Coronary artery (tissue), 2 donors: ENCODE measurements at regions not wholly inside any gene's neighbourhood (a gene's known extent, or its start where the extent isn't known, plus 50 kb on each side); places are given as distances from the start of the nearest gene placed in this dataset.
"Not testable (repeated sequence)": the region's sequence is repeated elsewhere in the genome, so short reads cannot be mapped to it uniquely, and the experiment has no call there.

Experiments
- DNase-seq: peaks from one replicate; pipeline ENCODE4 v3.0.0-alpha.2; 2017; ENCODE audit warnings: low spot score
- H3K27ac ChIP-seq, 2 donors: fragments of 200-600 bp; sonication (generic); one replicate each; pipeline ENCODE4 v1.5.1; 2016 to 2019
- H3K4me3 ChIP-seq: fragments of 200-600 bp; sonication (generic); 2 replicates; pipeline ENCODE4 v1.5.1; 2016; ENCODE audit warnings: mild to moderate bottlenecking, moderate library complexity
- TF ChIP-seq, protein P1 (sequence below): fragments of 200-600 bp; sonication (generic); IDR thresholded peaks from one replicate; pipeline ENCODE4 v1.5.1; 2019; ENCODE audit warnings: antibody characterized with exemption

DNA sequence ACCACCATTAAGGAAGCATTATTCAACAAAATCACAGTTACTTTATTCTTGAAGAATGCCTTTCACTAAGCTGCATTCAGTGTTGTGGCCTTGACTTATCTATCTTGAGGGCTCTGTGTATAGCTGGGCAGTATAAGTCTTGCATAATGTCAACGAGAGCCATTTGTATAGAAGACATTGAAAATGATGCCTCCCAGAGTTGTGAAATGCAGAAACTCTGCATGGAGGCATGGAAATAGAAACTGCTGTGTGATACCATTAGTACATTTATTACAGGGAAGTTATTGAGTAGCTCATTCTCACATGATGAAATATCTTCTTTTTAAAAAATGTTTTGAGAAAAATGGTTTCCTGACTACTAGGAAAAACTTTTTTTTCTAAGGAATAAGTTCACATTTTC, 111.4 kb upstream of the SNX7 start:
- Histone ChIP-seq H3K27ac (no peak overlapping the region), H3K4me3 (no peak overlapping the region)
- TF ChIP-seq, protein P1, sequence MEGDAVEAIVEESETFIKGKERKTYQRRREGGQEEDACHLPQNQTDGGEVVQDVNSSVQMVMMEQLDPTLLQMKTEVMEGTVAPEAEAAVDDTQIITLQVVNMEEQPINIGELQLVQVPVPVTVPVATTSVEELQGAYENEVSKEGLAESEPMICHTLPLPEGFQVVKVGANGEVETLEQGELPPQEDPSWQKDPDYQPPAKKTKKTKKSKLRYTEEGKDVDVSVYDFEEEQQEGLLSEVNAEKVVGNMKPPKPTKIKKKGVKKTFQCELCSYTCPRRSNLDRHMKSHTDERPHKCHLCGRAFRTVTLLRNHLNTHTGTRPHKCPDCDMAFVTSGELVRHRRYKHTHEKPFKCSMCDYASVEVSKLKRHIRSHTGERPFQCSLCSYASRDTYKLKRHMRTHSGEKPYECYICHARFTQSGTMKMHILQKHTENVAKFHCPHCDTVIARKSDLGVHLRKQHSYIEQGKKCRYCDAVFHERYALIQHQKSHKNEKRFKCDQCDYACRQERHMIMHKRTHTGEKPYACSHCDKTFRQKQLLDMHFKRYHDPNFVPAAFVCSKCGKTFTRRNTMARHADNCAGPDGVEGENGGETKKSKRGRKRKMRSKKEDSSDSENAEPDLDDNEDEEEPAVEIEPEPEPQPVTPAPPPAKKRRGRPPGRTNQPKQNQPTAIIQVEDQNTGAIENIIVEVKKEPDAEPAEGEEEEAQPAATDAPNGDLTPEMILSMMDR: no peak
- DNase-seq: no peak

DNA sequence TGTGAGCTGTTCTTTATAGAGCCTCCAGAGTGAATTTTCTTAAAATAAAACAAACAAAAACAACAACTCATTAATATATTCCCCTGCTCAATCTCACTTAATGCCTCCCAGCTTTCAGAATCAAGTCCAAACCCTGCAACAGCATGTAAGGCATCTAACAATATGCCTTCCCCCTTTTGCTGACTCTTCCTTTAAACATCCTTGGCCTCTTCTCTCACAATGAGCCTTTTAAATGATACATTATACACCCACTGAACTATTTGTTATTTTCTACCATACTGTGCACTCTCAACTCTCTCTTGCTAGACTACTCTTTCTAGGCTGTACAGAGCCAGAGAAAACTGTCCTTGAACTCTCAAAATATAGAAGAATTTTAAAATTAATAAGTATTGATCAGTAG, 115.2 kb upstream of the SNX7 start:
- no peak for DNase-seq
- Histone ChIP-seq H3K4me3 (no peak overlapping the region), H3K27ac (no peak overlapping the region)
- TF ChIP-seq, protein P1: no peak

DNA sequence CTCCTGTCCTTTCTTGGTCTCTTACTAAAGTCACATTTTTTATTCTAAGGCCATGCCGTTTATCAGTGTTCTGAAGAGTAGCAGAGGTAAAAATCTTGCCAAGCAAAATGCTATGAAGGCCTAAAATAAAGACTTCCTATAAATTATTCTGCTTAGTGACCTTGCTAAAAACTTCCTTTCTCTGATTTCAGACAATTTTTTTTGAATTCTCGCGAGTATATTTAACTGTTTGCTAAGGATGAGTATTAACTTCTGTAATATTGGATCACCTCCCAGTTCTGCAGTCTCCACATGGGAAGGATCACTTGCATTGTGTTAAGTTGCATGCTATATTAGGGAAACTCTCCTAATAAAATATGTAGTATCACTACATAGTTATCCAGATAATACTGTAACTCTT, 123.4 kb upstream of the SNX7 start:
- no peak overlapping the region for H3K4me3 ChIP-seq
- DNase-seq: no peak
- TF ChIP-seq, protein P1: no peak
- H3K27ac ChIP-seq: no peak overlapping the region

DNA sequence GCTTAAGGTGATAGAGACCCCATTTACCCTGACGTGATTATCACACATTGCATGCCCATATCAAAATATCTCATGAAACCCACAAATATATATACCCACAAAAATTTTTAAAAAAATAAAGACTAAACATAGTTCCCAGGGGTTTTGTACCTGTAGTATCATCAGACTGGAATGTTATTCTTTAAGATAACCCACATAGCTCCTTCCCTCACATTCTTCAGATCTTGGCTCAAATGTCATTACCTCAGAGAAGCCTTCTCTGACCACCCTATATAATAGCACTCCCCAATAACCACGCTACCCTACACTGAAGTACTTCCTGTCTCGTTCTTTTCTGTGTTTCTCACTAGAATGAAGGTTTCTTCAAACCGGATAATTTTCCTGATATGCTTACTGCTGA, 138.3 kb upstream of the SNX7 start:
- Histone ChIP-seq H3K27ac (no peak overlapping the region), H3K4me3 (no peak overlapping the region)
- TF ChIP-seq, protein P1: no peak
- no peak for DNase-seq

DNA sequence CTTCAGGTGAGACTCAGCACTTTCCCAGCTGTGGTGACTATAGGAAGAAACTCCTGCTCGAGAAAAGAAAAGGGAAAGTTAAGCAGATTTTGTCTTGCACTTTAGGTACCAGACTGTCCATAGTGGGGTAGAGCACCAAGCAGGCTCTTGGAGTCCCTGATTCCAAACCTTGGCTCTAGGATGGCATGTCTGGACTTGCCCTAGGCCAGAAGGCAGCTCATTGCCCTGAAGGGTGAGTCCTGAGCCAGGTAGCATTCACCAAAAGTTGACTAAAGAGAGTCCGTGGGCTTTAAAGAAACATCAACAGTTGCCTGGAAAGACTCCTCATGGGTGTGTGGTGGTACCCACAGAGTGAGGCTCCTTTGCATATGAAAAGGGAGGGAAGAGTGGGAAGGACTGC, 145.2 kb upstream of the SNX7 start:
- H3K4me3 ChIP-seq: no peak overlapping the region
- DNase-seq: no peak

DNA sequence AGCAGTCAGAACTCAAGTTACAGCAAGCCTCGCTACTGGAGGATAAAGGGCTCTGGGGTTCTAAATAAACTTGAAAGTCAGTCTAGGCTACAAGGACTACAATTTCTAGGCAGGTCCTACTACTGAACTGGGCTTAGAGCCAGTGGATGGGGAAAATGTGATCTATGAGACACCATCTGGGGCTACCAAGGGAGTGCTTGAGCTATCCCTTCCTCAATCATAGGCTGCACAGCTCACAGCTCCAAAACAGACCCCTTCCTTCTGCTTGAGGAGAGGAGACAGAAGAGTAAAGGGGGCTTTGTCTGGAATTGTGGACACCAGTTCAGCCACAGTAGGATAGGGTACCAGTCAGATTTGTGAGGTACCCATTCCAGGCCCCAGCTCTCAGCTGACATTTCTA, 145.8 kb upstream of the SNX7 start:
- DNase-seq: no peak
- TF ChIP-seq, protein P1: no peak
- Histone ChIP-seq H3K4me3 (no peak overlapping the region), H3K27ac (no peak overlapping the region)

More for the DNA sequence above, 145.2 kb upstream of the SNX7 start:
- TF ChIP-seq, protein P1: no peak
- H3K27ac ChIP-seq: no peak overlapping the region

DNA sequence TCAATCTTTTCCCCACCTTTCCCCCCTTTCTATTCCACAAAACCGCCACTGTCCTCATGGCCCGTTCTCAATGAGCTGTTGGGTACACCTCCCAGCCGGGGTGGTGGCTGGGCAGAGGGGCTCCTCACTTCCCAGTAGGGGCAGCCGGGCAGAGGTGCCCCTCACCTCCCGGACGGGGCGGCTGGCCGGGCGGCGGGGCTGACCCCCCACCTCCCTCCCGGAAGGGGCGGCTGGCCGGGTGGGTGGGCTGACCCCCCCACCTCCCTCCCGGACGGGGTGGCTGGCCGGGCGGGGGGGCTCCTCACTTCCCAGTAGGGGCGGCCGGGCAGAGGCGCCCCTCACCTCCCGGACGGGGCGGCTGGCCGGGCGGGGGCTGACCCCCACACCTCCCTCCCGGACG, 149.3 kb upstream of the SNX7 start:
- not testable (repeated sequence) for DNase-seq, H3K4me3 ChIP-seq, H3K27ac ChIP-seq

DNA sequence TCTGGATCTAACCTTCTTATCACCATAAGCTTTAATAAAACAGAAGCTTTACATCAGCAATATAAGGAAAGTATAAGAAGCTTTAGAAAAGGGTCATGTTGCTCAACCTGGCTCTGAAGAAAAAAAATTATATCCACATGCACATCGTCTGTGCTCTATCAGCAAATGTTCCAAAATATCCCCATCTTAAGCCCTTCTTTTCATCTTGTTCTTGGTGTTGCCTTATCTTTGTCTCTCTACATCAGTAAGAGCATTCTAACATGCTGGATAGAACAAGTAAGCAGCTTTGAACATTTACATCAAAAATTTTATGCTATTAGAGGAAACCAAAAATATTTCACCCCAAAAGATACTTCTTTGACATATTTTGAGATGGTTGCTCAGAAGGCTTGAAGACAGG, 157.8 kb upstream of the SNX7 start:
- H3K4me3 ChIP-seq: no peak overlapping the region
- TF ChIP-seq, protein P1: no peak
- no peak overlapping the region for H3K27ac ChIP-seq
- DNase-seq: no peak
